Astrocyte (in vitro differentiated cells and primary cell): ENCODE measurements at regions not wholly inside any gene's neighbourhood (a gene's known extent, or its start where the extent isn't known, plus 50 kb on each side); places are given as distances from the start of the nearest gene placed in this dataset.

Experiments used
- EZH2 ChIP-seq: IDR thresholded peaks from 2 replicates; pipeline ENCODE4 v1.6.1; 2012; ENCODE audit warnings: mild to moderate bottlenecking, low read length, inconsistent platforms; ENCODE audit not compliant: insufficient read depth
- TF ChIP-seq, protein P1 (sequence below): IDR thresholded peaks from 2 replicates; pipeline ENCODE4 v1.5.1; 2011; ENCODE audit warnings: low read depth, mild to moderate bottlenecking, inconsistent platforms, low read length, moderate library complexity; ENCODE audit not compliant: insufficient read depth

GRCh38 chr20:62558779-62559178 lies 83.0 kb upstream of the GATA5 start:
- TF ChIP-seq, protein P1, sequence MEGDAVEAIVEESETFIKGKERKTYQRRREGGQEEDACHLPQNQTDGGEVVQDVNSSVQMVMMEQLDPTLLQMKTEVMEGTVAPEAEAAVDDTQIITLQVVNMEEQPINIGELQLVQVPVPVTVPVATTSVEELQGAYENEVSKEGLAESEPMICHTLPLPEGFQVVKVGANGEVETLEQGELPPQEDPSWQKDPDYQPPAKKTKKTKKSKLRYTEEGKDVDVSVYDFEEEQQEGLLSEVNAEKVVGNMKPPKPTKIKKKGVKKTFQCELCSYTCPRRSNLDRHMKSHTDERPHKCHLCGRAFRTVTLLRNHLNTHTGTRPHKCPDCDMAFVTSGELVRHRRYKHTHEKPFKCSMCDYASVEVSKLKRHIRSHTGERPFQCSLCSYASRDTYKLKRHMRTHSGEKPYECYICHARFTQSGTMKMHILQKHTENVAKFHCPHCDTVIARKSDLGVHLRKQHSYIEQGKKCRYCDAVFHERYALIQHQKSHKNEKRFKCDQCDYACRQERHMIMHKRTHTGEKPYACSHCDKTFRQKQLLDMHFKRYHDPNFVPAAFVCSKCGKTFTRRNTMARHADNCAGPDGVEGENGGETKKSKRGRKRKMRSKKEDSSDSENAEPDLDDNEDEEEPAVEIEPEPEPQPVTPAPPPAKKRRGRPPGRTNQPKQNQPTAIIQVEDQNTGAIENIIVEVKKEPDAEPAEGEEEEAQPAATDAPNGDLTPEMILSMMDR = no peak
- TF ChIP-seq EZH2 = no peak
